ENCODE measurements at regions not wholly inside any gene's neighbourhood (a gene's known extent, or its start where the extent isn't known, plus 50 kb on each side); places are given as distances from the start of the nearest gene placed in this dataset.

GRCh38 chr2:80706541-80706940 lies 402.0 kb upstream of the LRRTM1 start:
- Histone ChIP-seq H3K27me3 (replicated peaks; ENCODE audit: insufficient read depth, low read length) (no peaks in the 10 kb centered on the region), H3K9ac (ENCODE audit: low read length) (no peak overlapping the region), H3K4me1 (ENCODE audit: low read length) (no peaks in the 10 kb centered on the region), H3F3A (ENCODE audit: insufficient read depth, low read length) (no peaks in the 10 kb centered on the region; the same call in 1 of the 2 replicates), H3K4me2 (ENCODE audit: low read depth, low read length) (no peak overlapping the region), H3K9me3 (replicated peaks; ENCODE audit: insufficient read depth, low read length) (no peaks in the 10 kb centered on the region), H4K20me1 (ENCODE audit: insufficient read depth, low read length) (no peaks in the 10 kb centered on the region), H3K36me3 (replicated peaks; ENCODE audit: insufficient read depth, low read length) (no peaks in the 10 kb centered on the region), H2AFZ (ENCODE audit: low read length) (no peak overlapping the region), H3K79me2 (ENCODE audit: low read length) (no peaks in the 10 kb centered on the region), H3K9me2 (replicated peaks; ENCODE audit: insufficient read depth, low read length) (no peaks in the 10 kb centered on the region), H3K4me3 (ENCODE audit: low read length) (no peak overlapping the region), H3K27ac (ENCODE audit: low read length) (no peak overlapping the region)
- TF ChIP-seq EZH2 (optimal IDR thresholded peaks at IDR 0.05; ENCODE audit: low read depth, low read length), result no peak
- DNase-seq, result no peak

- H4K20me1 ChIP-seq (ENCODE audit: insufficient read depth, low read length), result no peaks in the 10 kb centered on the region
- no peak for TF ChIP-seq EZH2 (optimal IDR thresholded peaks at IDR 0.05; ENCODE audit: low read depth, low read length)
- TF ChIP-seq CTCF (IDR thresholded peaks at IDR 0.05; ENCODE audit: low read length), result no peak
- TF ChIP-seq EZH2phosphoT487 (IDR thresholded peaks at IDR 0.05; ENCODE audit: low read length), result no peak
- no peak overlapping the region for H2AFZ ChIP-seq (ENCODE audit: low read length)
- no peaks in the 10 kb centered on the region for H3K36me3 ChIP-seq (replicated peaks; ENCODE audit: insufficient read depth, low read length)
- no peaks in the 10 kb centered on the region for H3K9me3 ChIP-seq (replicated peaks; ENCODE audit: insufficient read depth, low read length)
- DNase-seq, result no peak
- H3K9me2 ChIP-seq (replicated peaks; ENCODE audit: insufficient read depth, low read length), result no peaks in the 10 kb centered on the region
- no peaks in the 10 kb centered on the region for H3K79me2 ChIP-seq (ENCODE audit: low read length)
- H3K4me3 ChIP-seq (ENCODE audit: low read length), result no peak overlapping the region
- no peak overlapping the region for H3K27ac ChIP-seq (ENCODE audit: low read length)
- no peaks in the 10 kb centered on the region for H3K4me1 ChIP-seq (ENCODE audit: low read length)
- no peaks in the 10 kb centered on the region; the same call in 1 of the 2 replicates for H3F3A ChIP-seq (ENCODE audit: insufficient read depth, low read length)
- H3K9ac ChIP-seq (ENCODE audit: low read length), result no peak overlapping the region
- no peak overlapping the region for H3K4me2 ChIP-seq (ENCODE audit: low read depth, low read length)
- H3K27me3 ChIP-seq (replicated peaks; ENCODE audit: insufficient read depth, low read length), result no peaks in the 10 kb centered on the region
These were observed 399.0 kb upstream of the LRRTM1 start for GRCh38 chr2:80703532-80703931.

- no peak for DNase-seq
- no peak overlapping the region for H2AFZ ChIP-seq (ENCODE audit: low read length)
- no peaks in the 10 kb centered on the region; the same call in 1 of the 2 replicates for H3F3A ChIP-seq (ENCODE audit: insufficient read depth, low read length)
These were observed 396.4 kb upstream of the LRRTM1 start for GRCh38 chr2:80700961-80701360.

More at GRCh38 chr2:80700961-80701360, 396.4 kb upstream of the LRRTM1 start:
- no peak for TF ChIP-seq EZH2phosphoT487 (IDR thresholded peaks at IDR 0.05; ENCODE audit: low read length)
- no peak for TF ChIP-seq CTCF (IDR thresholded peaks at IDR 0.05; ENCODE audit: low read length)
- TF ChIP-seq EZH2 (optimal IDR thresholded peaks at IDR 0.05; ENCODE audit: low read depth, low read length), result no peak
- Histone ChIP-seq H3K9me3 (replicated peaks; ENCODE audit: insufficient read depth, low read length) (no peaks in the 10 kb centered on the region), H3K4me2 (ENCODE audit: low read depth, low read length) (no peak overlapping the region), H3K4me1 (ENCODE audit: low read length) (no peaks in the 10 kb centered on the region), H3K9ac (ENCODE audit: low read length) (no peak overlapping the region), H3K27ac (ENCODE audit: low read length) (no peak overlapping the region), H3K4me3 (ENCODE audit: low read length) (no peak overlapping the region), H3K27me3 (replicated peaks; ENCODE audit: insufficient read depth, low read length) (no peaks in the 10 kb centered on the region), H3K9me2 (replicated peaks; ENCODE audit: insufficient read depth, low read length) (no peaks in the 10 kb centered on the region), H3K36me3 (replicated peaks; ENCODE audit: insufficient read depth, low read length) (no peaks in the 10 kb centered on the region), H3K79me2 (ENCODE audit: low read length) (no peaks in the 10 kb centered on the region), H4K20me1 (ENCODE audit: insufficient read depth, low read length) (no peaks in the 10 kb centered on the region)
